Neural cell (in vitro differentiated cells): ENCODE measurements at regions not wholly inside any gene's neighbourhood (a gene's known extent, or its start where the extent isn't known, plus 50 kb on each side); places are given as distances from the start of the nearest gene placed in this dataset.

Experiments used
- CTCF ChIP-seq: fragments of 450-650 bp; IDR thresholded peaks from 2 replicates; pipeline ENCODE4 v1.5.1; 2014; ENCODE audit warnings: antibody characterized with exemption, mild to moderate bottlenecking, moderate library complexity; ENCODE audit not compliant: poor library complexity, severe bottlenecking
- EP300 ChIP-seq: fragments of 450-650 bp; conservative IDR thresholded peaks from 2 replicates; pipeline ENCODE4 v1.6.1; 2014; ENCODE audit warnings: antibody characterized with exemption, mild to moderate bottlenecking, moderate library complexity; ENCODE audit not compliant: poor library complexity, severe bottlenecking
- EZH2 ChIP-seq: fragments of 200-600, 300-800 bp; shearing (Covaris generic), sonication (generic); IDR thresholded peaks from 2 replicates; pipeline ENCODE4 v1.6.1; 2014; ENCODE audit warnings: antibody characterized with exemption, low read length, borderline replicate concordance, mild to moderate bottlenecking; ENCODE audit not compliant: insufficient read depth, poor library complexity, severe bottlenecking
- MXI1 ChIP-seq: fragments of 450-650 bp; conservative IDR thresholded peaks from 2 replicates; pipeline ENCODE4 v1.6.1; 2014; ENCODE audit warnings: antibody characterized with exemption, mild to moderate bottlenecking; ENCODE audit not compliant: poor library complexity, severe bottlenecking
- POLR2AphosphoS5 ChIP-seq: IDR thresholded peaks from 2 replicates; pipeline ENCODE4 v1.6.1; 2012
- RAD21 ChIP-seq: fragments of 450-650 bp; conservative IDR thresholded peaks from 2 replicates; pipeline ENCODE4 v1.6.1; 2014; ENCODE audit warnings: antibody characterized with exemption, mild to moderate bottlenecking, moderate library complexity
- REST ChIP-seq: IDR thresholded peaks from 2 replicates; pipeline ENCODE4 v1.6.1; 2012; ENCODE audit warnings: borderline replicate concordance
- SMC3 ChIP-seq: fragments of 450-650 bp; conservative IDR thresholded peaks from 2 replicates; pipeline ENCODE4 v1.6.1; 2014; ENCODE audit warnings: antibody characterized with exemption, mild to moderate bottlenecking, moderate library complexity; ENCODE audit not compliant: poor library complexity
- TAF1 ChIP-seq: IDR thresholded peaks from 2 replicates; pipeline ENCODE4 v1.6.1; 2012; ENCODE audit warnings: low read depth

DNA sequence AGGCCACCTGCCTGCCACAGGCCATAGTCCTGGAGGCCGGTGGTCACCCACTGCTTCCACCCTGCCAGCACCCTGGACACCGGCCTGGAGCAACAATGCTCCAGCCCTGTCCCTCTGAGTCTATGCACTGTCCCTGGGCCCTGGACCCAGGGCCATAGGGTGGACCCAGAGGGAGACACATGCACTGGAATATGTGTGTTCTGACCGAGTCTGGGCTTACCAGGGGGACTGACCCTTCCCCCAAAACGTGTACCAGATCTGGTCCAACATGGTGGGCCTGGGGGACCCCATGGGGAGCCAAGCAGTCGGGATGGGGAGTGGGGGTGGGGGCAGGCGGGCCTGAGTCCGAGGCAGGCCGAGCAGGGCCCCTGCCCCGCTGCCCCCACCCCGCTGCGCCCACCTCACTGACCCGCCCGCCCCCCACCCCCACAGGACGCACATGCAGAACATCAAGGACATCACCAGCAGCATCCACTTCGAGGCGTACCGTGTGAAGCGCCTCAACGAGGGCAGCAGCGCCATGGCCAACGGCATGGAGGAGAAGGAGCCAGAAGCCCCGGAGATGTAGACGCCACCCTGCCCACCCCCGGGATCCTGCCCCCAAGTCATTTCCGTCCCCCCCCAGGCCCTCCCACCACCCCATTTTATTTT is 357.4 kb downstream of the SEC14L1 start:
- no peak for TF ChIP-seq CTCF
- TF ChIP-seq REST, result no peak
- TF ChIP-seq EP300, result no peak
- no peak for TF ChIP-seq POLR2AphosphoS5
- TF ChIP-seq RAD21, result no peak
- TF ChIP-seq SMC3, result no peak
- TF ChIP-seq TAF1, result no peak
- no peak for TF ChIP-seq EZH2
- TF ChIP-seq MXI1, result no peak
